HCT116 (cell line): ENCODE measurements at regions not wholly inside any gene's neighbourhood (a gene's known extent, or its start where the extent isn't known, plus 50 kb on each side); places are given as distances from the start of the nearest gene placed in this dataset.
A peak's percentile ranks its signal among the peaks of the same experiment; 100 is the strongest.
"Not testable (repeated sequence)": the region's sequence is repeated elsewhere in the genome, so short reads cannot be mapped to it uniquely, and the experiment has no call there.

Experiments
- ATAC-seq: fragments of 200-7000 bp; cut with Tn5 transposase; 2 replicates; pipeline ENCODE4 v1.9.1; 2020; ENCODE audit warnings: mild to moderate bottlenecking, moderate library complexity
- BruUV-seq: library from RNA; stranded (reverse); fragments of 400-500 nt; replicated peaks from 2 replicates; lab custom pipeline; 2021; lab: Mats Ljungman, UMichigan
- CTCF ChIA-PET: fragments of 300-600 bp; sonication (Branson Sonifier 250); formaldehyde crosslinking; loops from one replicate; lab custom pipeline; 2021; ENCODE audit warnings: antibody characterized with exemption; lab: Charles Lee
- POLR2A ChIA-PET: fragments of 300-600, 350-600 bp; sonication (Branson Sonifier 250); formaldehyde crosslinking; loops from one replicate; lab custom pipeline; 2021; ENCODE audit warnings: antibody characterized with exemption; lab: Charles Lee
- RAD21 ChIA-PET, 2 experiments: fragments of 300-600 bp; sonication (Branson Sonifier 250); formaldehyde crosslinking; loops; one replicate each; lab custom pipeline; 2023; ENCODE audit warnings: low total read pairs in 2 of 2; ENCODE audit not compliant: uncharacterized antibody in 2 of 2, unreplicated experiment in 2 of 2, low non-redundant PET in 1 of 2; lab: Charles Lee
- DNase-seq: peaks from one replicate; pipeline ENCODE4 v3.0.0-alpha.2; 2010; ENCODE audit warnings: low read depth, low spot score
- H2AFZ ChIP-seq: fragments of 200-600 bp; shearing (Covaris generic), sonication (generic); 2 replicates; pipeline ENCODE4 v1.6.1; 2017; ENCODE audit warnings: low read depth, mixed run types, mixed read lengths, antibody characterized with exemption, low read length; ENCODE audit not compliant: poor library complexity, severe bottlenecking
- H3K27ac ChIP-seq: 2 replicates; pipeline ENCODE4 v1.5.1; 2012; ENCODE audit warnings: low read depth, low read length
- H3K27me3 ChIP-seq: fragments of 200-600 bp; sonication (generic); 2 replicates; pipeline ENCODE4 v1.6.1; 2016; ENCODE audit warnings: mixed run types, low read length, mixed read lengths; ENCODE audit not compliant: insufficient read depth
- H3K36me3 ChIP-seq, 2 experiments: fragments of 200-500 bp in 1 of 2; fragments of 200-600 bp in 1 of 2; sonication (Bioruptor generic) in 1 of 2; sonication (generic) in 1 of 2; 2 replicates each; pipeline versions ENCODE4 v1.5.1 to v1.6.1; 2014 to 2016; ENCODE audit warnings: low read length in 2 of 2, inconsistent platforms in 1 of 2, mixed read lengths in 1 of 2, mixed run types in 1 of 2; ENCODE audit not compliant: insufficient read depth in 2 of 2, control insufficient read depth in 1 of 2
- H3K4me1 ChIP-seq, 2 experiments: fragments of 200-600 bp in 1 of 2; sonication (generic) in 1 of 2; 2 replicates each; pipeline versions ENCODE4 v1.5.1 to v1.6.1; 2012 to 2017; ENCODE audit warnings: low read length in 2 of 2, inconsistent platforms in 1 of 2, mild to moderate bottlenecking in 1 of 2, mixed read lengths in 1 of 2, mixed run types in 1 of 2, moderate library complexity in 1 of 2; ENCODE audit not compliant: insufficient read depth in 2 of 2, control insufficient read depth in 1 of 2
- H3K4me2 ChIP-seq: fragments of 200-600 bp; sonication (generic); 2 replicates; pipeline ENCODE4 v1.6.1; 2017; ENCODE audit warnings: mixed run types, low read length, mixed read lengths
- H3K4me3 ChIP-seq, 2 experiments: fragments of 200-600 bp in 1 of 2; sonication (generic) in 1 of 2; replicated peaks in 1 of 2; 2 replicates each; pipeline ENCODE4 v1.5.1; 2011 to 2016; ENCODE audit warnings: low read length in 2 of 2, control low read depth in 1 of 2, low read depth in 1 of 2, mild to moderate bottlenecking in 1 of 2, mixed read lengths in 1 of 2, mixed run types in 1 of 2
- H3K79me2 ChIP-seq: fragments of 200-600 bp; sonication (generic); 2 replicates; pipeline ENCODE4 v1.6.1; 2017; ENCODE audit warnings: mild to moderate bottlenecking, mixed run types, low read length, moderate library complexity, mixed read lengths; ENCODE audit not compliant: insufficient read depth
- H3K9ac ChIP-seq: fragments of 200-600 bp; sonication (generic); 2 replicates; pipeline ENCODE4 v1.6.1; 2016; ENCODE audit warnings: low read length, mixed read lengths
- H3K9me2 ChIP-seq: fragments of 200-600 bp; sonication (generic), shearing (Covaris generic); 2 replicates; pipeline ENCODE4 v1.6.1; 2017; ENCODE audit warnings: mixed run types, mild to moderate bottlenecking, moderate library complexity; ENCODE audit not compliant: insufficient read depth
- H3K9me3 ChIP-seq, 2 experiments: fragments of 200-500 bp in 1 of 2; fragments of 200-600 bp in 1 of 2; sonication (Bioruptor generic) in 1 of 2; sonication (generic) in 1 of 2; 2 replicates each; pipeline ENCODE4 v1.6.1; 2014 to 2017; ENCODE audit warnings: low read length in 2 of 2, mixed read lengths in 2 of 2, inconsistent platforms in 1 of 2, low read depth in 1 of 2, mild to moderate bottlenecking in 1 of 2, mixed run types in 1 of 2, moderate library complexity in 1 of 2; ENCODE audit not compliant: control insufficient read depth in 1 of 2, insufficient read depth in 1 of 2
- H4K20me1 ChIP-seq: fragments of 200-600 bp; sonication (generic), shearing (Covaris generic); 2 replicates; pipeline ENCODE4 v1.6.1; 2017; ENCODE audit warnings: mixed run types, mild to moderate bottlenecking, moderate library complexity; ENCODE audit not compliant: insufficient read depth
- EGR1 ChIP-seq: IDR thresholded peaks from 2 replicates; pipeline ENCODE4 v1.6.1; 2012; ENCODE audit warnings: low read depth
- EZH2 ChIP-seq: fragments of 200-600 bp; sonication (generic); IDR thresholded peaks from 2 replicates; pipeline ENCODE4 v1.6.1; 2017; ENCODE audit warnings: antibody characterized with exemption, mixed run types
- JUND ChIP-seq: IDR thresholded peaks from 2 replicates; pipeline ENCODE4 v1.6.1; 2012
- POLR2A ChIP-seq: IDR thresholded peaks from 2 replicates; pipeline ENCODE4 v1.7.0; 2011; ENCODE audit warnings: borderline replicate concordance; ENCODE audit not compliant: insufficient read depth, insufficient read length; ENCODE audit errors: extremely low read depth
- RAD21 ChIP-seq: IDR thresholded peaks from 2 replicates; pipeline ENCODE4 v1.6.1; 2012; ENCODE audit warnings: low read depth, mild to moderate bottlenecking
- SIN3A ChIP-seq: IDR thresholded peaks from 2 replicates; pipeline ENCODE4 v1.6.1; 2012; ENCODE audit warnings: low read depth
- SRF ChIP-seq: IDR thresholded peaks from 2 replicates; pipeline ENCODE4 v1.6.1; 2012; ENCODE audit warnings: low read depth
- intact Hi-C: fragments of 100-400 bp; cut with micrococcal nuclease; formaldehyde crosslinking; loops from 2 replicates; pipeline ENCODE4 v1.10.0; 2022
- TF ChIP-seq, protein P1 (sequence below), 3 experiments: fragments of 200-600 bp in 1 of 3; sonication (generic) in 1 of 3; IDR thresholded peaks in 2 of 3; conservative IDR thresholded peaks in 1 of 3; 2 replicates each; pipeline ENCODE4 v1.5.1; 2012 to 2017; ENCODE audit warnings: low read depth in 2 of 3, low read length in 2 of 3, antibody characterized with exemption in 1 of 3, borderline replicate concordance in 1 of 3, control low read depth in 1 of 3, mild to moderate bottlenecking in 1 of 3, mixed read lengths in 1 of 3, mixed run types in 1 of 3, moderate library complexity in 1 of 3; ENCODE audit not compliant: insufficient read depth in 1 of 3

DNA sequence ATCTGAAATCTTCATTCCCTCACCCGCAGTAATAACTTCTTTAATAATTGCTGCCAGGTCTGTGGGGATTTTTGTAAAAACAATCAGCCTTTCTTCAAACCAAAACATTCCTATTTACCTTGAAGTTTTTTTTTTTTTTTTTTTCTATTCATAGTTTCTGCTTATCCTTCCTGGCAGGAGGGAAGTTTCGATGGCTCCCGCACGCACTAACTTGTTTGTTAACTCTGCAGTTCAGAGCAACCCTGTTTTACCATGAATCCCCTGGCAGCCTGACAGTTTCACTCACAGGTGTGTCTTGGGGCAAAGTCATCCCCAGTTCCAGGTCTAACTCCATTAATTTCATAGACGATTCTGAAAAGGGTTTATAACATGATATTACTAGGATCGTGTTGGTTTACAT lies 149.3 kb downstream of the KLF6 start:
- no TSS peak for BruUV-seq
- Histone ChIP-seq H4K20me1 (no peaks in the 10 kb centered on the region), H3K9ac (no peak overlapping the region), H2AFZ (no peak overlapping the region), H3K4me3 (0 out of 4 replicates have a peak overlapping the region, but pooled peaks of 1 of the 2 experiments have one; percentile 43), H3K4me1 (peaks cover 0 to 24% of the 10 kb centered on the region in 2 experiments; a peak in 3 of 4 replicates), H3K27ac (no peak overlapping the region), H3K4me2 (peak overlapping the region; percentile 67), H3K9me3 (no peaks in the 10 kb centered on the region), H3K9me2 (no peaks in the 10 kb centered on the region), H3K36me3 (no peaks in the 10 kb centered on the region), H3K27me3 (no peaks in the 10 kb centered on the region), H3K79me2 (no peaks in the 10 kb centered on the region)
- TF ChIP-seq RAD21 (no peak), EZH2 (no peak)
- ChIA-PET POLR2A (no interaction called here), RAD21 (no interaction called here), CTCF (no interaction called here)
- no peak for DNase-seq
- no peak for ATAC-seq
- intact Hi-C loops, result no loop called here

DNA sequence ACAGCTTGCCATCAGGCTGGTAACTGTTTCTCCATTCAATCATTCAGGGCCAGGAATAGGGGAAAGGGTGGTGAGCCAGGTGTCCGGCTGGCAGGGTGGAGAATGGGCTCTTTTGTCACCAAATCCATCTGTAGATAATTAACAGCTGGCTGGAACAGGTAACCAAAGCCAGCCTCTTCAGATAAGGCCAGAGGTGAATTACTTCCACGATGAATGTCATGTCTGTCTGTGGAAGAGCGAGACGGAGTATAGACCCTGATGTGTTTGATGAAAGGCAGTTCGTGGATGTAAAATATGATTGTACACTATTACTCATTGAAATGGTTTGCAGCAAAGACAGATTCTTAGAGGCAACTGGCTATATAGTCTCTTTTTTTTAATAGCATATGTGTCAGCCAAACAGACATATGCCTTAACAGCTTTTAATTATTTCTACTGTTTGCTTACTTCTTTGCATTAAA lies 149.8 kb downstream of the KLF6 start:
- H3K4me2 ChIP-seq, result no peak overlapping the region
- H3K27me3 ChIP-seq, result no peaks in the 10 kb centered on the region
- RAD21 ChIA-PET, result no interaction called here
- H2AFZ ChIP-seq, result no peak overlapping the region
- intact Hi-C loops, result no loop called here
- H3K4me1 ChIP-seq, result peaks cover 0 to 24% of the 10 kb centered on the region in 2 experiments; a peak in 3 of 4 replicates
- no peak overlapping the region for H3K4me3 ChIP-seq
- TF ChIP-seq EZH2, result no peak
- no peak for TF ChIP-seq SRF
- TF ChIP-seq EGR1, result no peak
- TF ChIP-seq, protein P1, sequence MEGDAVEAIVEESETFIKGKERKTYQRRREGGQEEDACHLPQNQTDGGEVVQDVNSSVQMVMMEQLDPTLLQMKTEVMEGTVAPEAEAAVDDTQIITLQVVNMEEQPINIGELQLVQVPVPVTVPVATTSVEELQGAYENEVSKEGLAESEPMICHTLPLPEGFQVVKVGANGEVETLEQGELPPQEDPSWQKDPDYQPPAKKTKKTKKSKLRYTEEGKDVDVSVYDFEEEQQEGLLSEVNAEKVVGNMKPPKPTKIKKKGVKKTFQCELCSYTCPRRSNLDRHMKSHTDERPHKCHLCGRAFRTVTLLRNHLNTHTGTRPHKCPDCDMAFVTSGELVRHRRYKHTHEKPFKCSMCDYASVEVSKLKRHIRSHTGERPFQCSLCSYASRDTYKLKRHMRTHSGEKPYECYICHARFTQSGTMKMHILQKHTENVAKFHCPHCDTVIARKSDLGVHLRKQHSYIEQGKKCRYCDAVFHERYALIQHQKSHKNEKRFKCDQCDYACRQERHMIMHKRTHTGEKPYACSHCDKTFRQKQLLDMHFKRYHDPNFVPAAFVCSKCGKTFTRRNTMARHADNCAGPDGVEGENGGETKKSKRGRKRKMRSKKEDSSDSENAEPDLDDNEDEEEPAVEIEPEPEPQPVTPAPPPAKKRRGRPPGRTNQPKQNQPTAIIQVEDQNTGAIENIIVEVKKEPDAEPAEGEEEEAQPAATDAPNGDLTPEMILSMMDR (IDR thresholded peaks at IDR 0.05 in 2 of 3, conservative IDR thresholded peaks at IDR 0.05 in 1 of 3; ENCODE audit: borderline replicate concordance in 1 of 3, insufficient read depth in 1 of 3, low read depth in 2 of 3, low read length in 2 of 3), result no peak
- TF ChIP-seq JUND, result no peak
- no peak for TF ChIP-seq POLR2A
- TF ChIP-seq SIN3A, result no peak
- H3K9me3 ChIP-seq, result no peaks in the 10 kb centered on the region
- no peaks in the 10 kb centered on the region for H3K79me2 ChIP-seq
- no peak overlapping the region for H3K27ac ChIP-seq
- CTCF ChIA-PET, result no interaction called here
- no TSS peak for BruUV-seq
- no peaks in the 10 kb centered on the region for H4K20me1 ChIP-seq
- H3K9me2 ChIP-seq, result no peaks in the 10 kb centered on the region
- H3K36me3 ChIP-seq, result no peaks in the 10 kb centered on the region
- H3K9ac ChIP-seq, result no peak overlapping the region
- ATAC-seq (no peak), DNase-seq (no peak)
- POLR2A ChIA-PET, result no interaction called here

DNA sequence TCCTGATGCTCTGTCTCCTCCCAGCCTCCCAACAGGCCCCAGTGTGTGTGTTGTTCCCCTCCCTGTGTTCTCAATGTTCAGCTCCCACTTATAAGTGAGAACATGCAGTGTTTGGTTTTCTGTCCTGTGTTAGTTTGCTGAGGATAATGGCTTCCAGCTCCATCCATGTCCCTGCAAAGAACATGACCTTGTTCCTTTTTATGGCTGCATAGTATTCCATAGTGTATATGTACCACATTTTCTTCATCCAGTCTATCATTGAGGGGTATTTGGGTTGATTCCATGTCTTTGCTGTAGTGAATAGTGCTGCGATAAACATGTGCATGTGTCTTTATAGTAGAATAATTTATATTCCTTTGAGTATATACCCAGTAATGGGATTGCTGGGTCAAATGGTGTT lies 150.4 kb downstream of the KLF6 start:
- POLR2A ChIA-PET, H3K4me3 ChIP-seq, H3K9ac ChIP-seq, H3K27ac ChIP-seq, DNase-seq, CTCF ChIA-PET, H3K9me3 ChIP-seq, H3K4me2 ChIP-seq, H3K27me3 ChIP-seq, H3K79me2 ChIP-seq, H2AFZ ChIP-seq, H4K20me1 ChIP-seq, ATAC-seq, H3K9me2 ChIP-seq, H3K36me3 ChIP-seq, BruUV-seq, intact Hi-C loops, RAD21 ChIA-PET: not testable (repeated sequence)
- peaks cover 0 to 22% of the 10 kb centered on the region in 2 experiments; a peak in 3 of 4 replicates for H3K4me1 ChIP-seq
